Ovary (tissue), 3 donors: ENCODE measurements at regions not wholly inside any gene's neighbourhood (a gene's known extent, or its start where the extent isn't known, plus 50 kb on each side); places are given as distances from the start of the nearest gene placed in this dataset.

Experiments used
- CTCF ChIP-seq, 3 donors: fragments of 450-650 bp in 2 of 3; fragments of 200-600 bp in 1 of 3; IDR thresholded peaks; one replicate each; pipeline versions ENCODE4 v1.5.1 to v1.8.0; 2016 to 2022; ENCODE audit warnings: antibody characterized with exemption in 3 of 3, mild to moderate bottlenecking in 1 of 3
- EP300 ChIP-seq: sonication (generic); formaldehyde crosslinking; IDR thresholded peaks from one replicate; pipeline ENCODE4 v1.6.1; 2017; ENCODE audit warnings: antibody characterized with exemption
- donor health status: DM: no; HTN: no; CAD: no.

DNA sequence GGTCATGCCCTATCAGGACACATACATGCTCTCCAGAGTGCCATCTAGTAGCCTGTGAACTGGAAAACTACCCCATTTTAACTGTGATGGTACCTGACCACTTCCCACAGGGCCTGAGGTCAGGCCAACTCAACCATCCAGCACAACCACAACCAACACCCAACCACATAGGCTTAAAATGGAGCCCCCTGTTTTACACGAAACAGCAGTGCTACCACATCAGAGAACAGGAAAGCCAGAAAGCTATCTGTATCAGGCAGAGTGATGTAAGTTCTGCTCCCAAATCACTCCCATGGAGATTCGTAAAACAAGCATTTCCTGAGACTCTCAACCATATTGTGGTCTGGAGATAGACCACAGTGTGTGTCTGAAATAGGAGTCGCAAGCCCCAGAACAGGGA lies 1017.3 kb upstream of the EPHA6 start:
- no peak for TF ChIP-seq CTCF (IDR thresholded peaks at IDR 0.05)
- no peak for TF ChIP-seq EP300
